CD14-positive monocyte (primary cell): ENCODE measurements at regions not wholly inside any gene's neighbourhood (a gene's known extent, or its start where the extent isn't known, plus 50 kb on each side); places are given as distances from the start of the nearest gene placed in this dataset.

ENCODE experiments used
- DNase-seq, 3 donors: peaks; one replicate each; pipeline ENCODE4 v3.0.0-alpha.2; 2011 to 2022
- H2AFZ ChIP-seq: 2 replicates; pipeline ENCODE4 v1.6.0; 2012; ENCODE audit warnings: mild to moderate bottlenecking, low read depth, low read length, inconsistent platforms; ENCODE audit not compliant: insufficient read depth, poor library complexity, severe bottlenecking
- H3K27ac ChIP-seq, 2 donors: 1 replicate in 1 of 2; 2 replicates in 1 of 2; pipeline ENCODE4 v1.5.1; 2012 to 2013; ENCODE audit warnings: low read length in 2 of 2, control low read depth in 1 of 2, inconsistent platforms in 1 of 2, low read depth in 1 of 2, mild to moderate bottlenecking in 1 of 2
- H3K27me3 ChIP-seq, 2 donors: one replicate each; pipeline versions ENCODE4 v1.6.0 to v1.6.1; 2011 to 2013; ENCODE audit warnings: low read length in 2 of 2; ENCODE audit not compliant: control insufficient read depth in 2 of 2, insufficient read depth in 2 of 2
- H3K36me3 ChIP-seq, 2 donors: replicated peaks in 1 of 2; 1 replicate in 1 of 2; 2 replicates in 1 of 2; pipeline versions ENCODE4 v1.5.1 to v1.6.1; 2012 to 2013; ENCODE audit warnings: low read length in 2 of 2, control low read depth in 1 of 2, inconsistent platforms in 1 of 2, mild to moderate bottlenecking in 1 of 2; ENCODE audit not compliant: insufficient read depth in 2 of 2, control insufficient read depth in 1 of 2
- H3K4me1 ChIP-seq, 2 donors: 1 replicate in 1 of 2; 2 replicates in 1 of 2; pipeline versions ENCODE4 v1.5.1 to v1.6.1; 2012 to 2013; ENCODE audit warnings: low read length in 2 of 2, control low read depth in 1 of 2, inconsistent platforms in 1 of 2, mild to moderate bottlenecking in 1 of 2, moderate library complexity in 1 of 2; ENCODE audit not compliant: insufficient read depth in 2 of 2, control insufficient read depth in 1 of 2
- H3K4me2 ChIP-seq: replicated peaks from 2 replicates; pipeline ENCODE3; 2012; ENCODE audit warnings: low read length, moderate library complexity, mild to moderate bottlenecking; ENCODE audit not compliant: poor library complexity, severe bottlenecking; ENCODE audit errors: extremely low read depth
- H3K4me3 ChIP-seq, 3 experiments: fragments of 200-600 bp in 1 of 3; sonication (generic) in 1 of 3; replicated peaks in 1 of 3; 1 replicate in 2 of 3; 2 replicates in 1 of 3; pipeline ENCODE4 v1.5.1; 2011 to 2013; ENCODE audit warnings: low read length in 3 of 3, mild to moderate bottlenecking in 3 of 3, control low read depth in 2 of 3, low read depth in 2 of 3, inconsistent platforms in 1 of 3, moderate library complexity in 1 of 3
- H3K79me2 ChIP-seq: 2 replicates; pipeline ENCODE4 v1.6.0; 2012; ENCODE audit warnings: mild to moderate bottlenecking, control low read depth, inconsistent platforms, low read length, moderate library complexity; ENCODE audit not compliant: insufficient read depth
- H3K9ac ChIP-seq: 2 replicates; pipeline ENCODE4 v1.6.0; 2017; ENCODE audit warnings: low read length, mild to moderate bottlenecking; ENCODE audit not compliant: insufficient read depth, poor library complexity, severe bottlenecking
- H3K9me3 ChIP-seq, 2 donors: replicated peaks in 1 of 2; 1 replicate in 1 of 2; 2 replicates in 1 of 2; pipeline versions ENCODE4 v1.5.1 to v1.6.1; 2012 to 2013; ENCODE audit warnings: low read length in 2 of 2, control low read depth in 1 of 2; ENCODE audit not compliant: control insufficient read depth in 1 of 2, insufficient read depth in 1 of 2
- H4K20me1 ChIP-seq: 2 replicates; pipeline ENCODE4 v1.6.0; 2012; ENCODE audit warnings: mild to moderate bottlenecking, low read length, control low read depth, moderate library complexity; ENCODE audit not compliant: insufficient read depth
- H3K27ac Mint-ChIP-seq, 7 donors: one replicate each; pipeline ENCODE4 v1.8.0; 2020; ENCODE audit warnings: mild to moderate bottlenecking in 7 of 7, mixed read lengths in 7 of 7, moderate library complexity in 6 of 7, inconsistent platforms in 2 of 7
- H3K27me3 Mint-ChIP-seq, 3 donors: one replicate each; pipeline ENCODE4 v1.8.0; 2021 to 2022; ENCODE audit warnings: low read depth in 3 of 3, mild to moderate bottlenecking in 3 of 3, mixed read lengths in 3 of 3, moderate library complexity in 3 of 3, inconsistent platforms in 1 of 3
- H3K36me3 Mint-ChIP-seq, 2 donors: one replicate each; pipeline ENCODE4 v1.8.0; 2020; ENCODE audit warnings: mixed read lengths in 2 of 2, inconsistent platforms in 1 of 2, mild to moderate bottlenecking in 1 of 2
- H3K4me1 Mint-ChIP-seq: one replicate; pipeline ENCODE4 v1.8.0; 2020; ENCODE audit warnings: mild to moderate bottlenecking, mixed read lengths
- H3K4me3 Mint-ChIP-seq, 2 donors: one replicate each; pipeline ENCODE4 v1.8.0; 2020; ENCODE audit warnings: mild to moderate bottlenecking in 2 of 2, mixed read lengths in 2 of 2, moderate library complexity in 1 of 2
- H3K9me3 Mint-ChIP-seq, 7 donors: one replicate each; pipeline ENCODE4 v1.8.0; 2020 to 2022; ENCODE audit warnings: mixed read lengths in 7 of 7, mild to moderate bottlenecking in 6 of 7, moderate library complexity in 6 of 7, inconsistent platforms in 2 of 7
- CTCF ChIP-seq: fragments of 200-600 bp; IDR thresholded peaks from one replicate; pipeline ENCODE4 v1.8.0; 2022; ENCODE audit warnings: antibody characterized with exemption, mild to moderate bottlenecking
- WGBS: methylation state at CpG from one replicate; pipeline ENCODE4 v1.1.5; 2013; ENCODE audit warnings: missing lambda C conversion rate; ENCODE audit not compliant: insufficient coverage; 5-methylcytosine and 5-hydroxymethylcytosine counted together
- intact Hi-C, 2 donors: fragments of 100-400 bp; cut with micrococcal nuclease; formaldehyde crosslinking; loops; one replicate each; pipeline versions ENCODE4 v1.15.0 to v1.15.1; 2023

GRCh38 chr11:92313784-92314183, 89.2 kb downstream of the FAT3 start:
- Mint-ChIP-seq H3K4me3 (no peak overlapping the region), H3K27ac (no peak overlapping the region), H3K36me3 (no peaks in the 10 kb centered on the region), H3K27me3 (peaks cover 0 to 1% (median 0%) of the 10 kb centered on the region in 3 donors), H3K4me1 (no peaks in the 10 kb centered on the region), H3K9me3 (peaks cover 0 to 3% (median 0%) of the 10 kb centered on the region in 7 donors)
- no peak overlapping the region for H3K4me3 ChIP-seq
- WGBS: 82% methylated on average over 2 of the region's 5 CpGs
- intact Hi-C loops: no loop called here
- no peaks in the 10 kb centered on the region for H3K9me3 ChIP-seq
- no peak for DNase-seq
- H3K27me3 ChIP-seq: no peaks in the 10 kb centered on the region
- H4K20me1 ChIP-seq: no peaks in the 10 kb centered on the region
- no peak overlapping the region for H2AFZ ChIP-seq
- no peaks in the 10 kb centered on the region for H3K4me1 ChIP-seq
- no peak overlapping the region for H3K27ac ChIP-seq
- no peaks in the 10 kb centered on the region for H3K79me2 ChIP-seq
- no peak overlapping the region for H3K9ac ChIP-seq
- TF ChIP-seq CTCF: no peak
- no peak overlapping the region for H3K4me2 ChIP-seq
- no peaks in the 10 kb centered on the region for H3K36me3 ChIP-seq

GRCh38 chr11:92314499-92314898, 89.9 kb downstream of the FAT3 start:
- no peak overlapping the region for H3K4me3 ChIP-seq
- H3K9me3 ChIP-seq: no peaks in the 10 kb centered on the region
- no peak overlapping the region for H3K9ac ChIP-seq
- no peak overlapping the region for H3K4me2 ChIP-seq
- Mint-ChIP-seq H3K27me3 (peaks cover 0 to 1% (median 0%) of the 10 kb centered on the region in 3 donors), H3K9me3 (peaks cover 0 to 3% (median 0%) of the 10 kb centered on the region in 7 donors), H3K4me1 (no peaks in the 10 kb centered on the region), H3K4me3 (no peak overlapping the region), H3K27ac (peak overlapping the region in 1 of 7 donors; percentile 76), H3K36me3 (no peaks in the 10 kb centered on the region)
- DNase-seq: no peak
- no peak overlapping the region for H3K27ac ChIP-seq
- WGBS: no CpG with 5 or more reads among the region's 1 CpG
- no peak overlapping the region for H2AFZ ChIP-seq
- no peaks in the 10 kb centered on the region for H4K20me1 ChIP-seq
- TF ChIP-seq CTCF: no peak
- no peaks in the 10 kb centered on the region for H3K4me1 ChIP-seq
- no peaks in the 10 kb centered on the region for H3K79me2 ChIP-seq
- no peaks in the 10 kb centered on the region for H3K36me3 ChIP-seq
- intact Hi-C loops: no loop called here
- no peaks in the 10 kb centered on the region for H3K27me3 ChIP-seq
